Mesendoderm (in vitro differentiated cells): ENCODE measurements at regions not wholly inside any gene's neighbourhood (a gene's known extent, or its start where the extent isn't known, plus 50 kb on each side); places are given as distances from the start of the nearest gene placed in this dataset.

Experiments
- DNase-seq: peaks from one replicate; pipeline ENCODE4 v3.0.0; 2013
- H2AK5ac ChIP-seq: 2 replicates; pipeline ENCODE4 v1.6.1; 2013; ENCODE audit warnings: low read length, inconsistent platforms
- H2BK120ac ChIP-seq: 2 replicates; pipeline ENCODE4 v1.6.1; 2013; ENCODE audit warnings: low read depth, mild to moderate bottlenecking, low read length, moderate library complexity, mixed read lengths
- H2BK15ac ChIP-seq: replicated peaks from 2 replicates; pipeline ENCODE4 v1.6.1; 2013; ENCODE audit warnings: low read depth, mild to moderate bottlenecking, moderate library complexity
- H2BK5ac ChIP-seq: 2 replicates; pipeline ENCODE4 v1.6.1; 2013; ENCODE audit warnings: low read length, inconsistent platforms
- H3K18ac ChIP-seq: 2 replicates; pipeline ENCODE4 v1.6.1; 2013; ENCODE audit warnings: mild to moderate bottlenecking, low read length, mixed read lengths
- H3K23ac ChIP-seq: one replicate; pipeline ENCODE4 v1.6.1; 2013; ENCODE audit warnings: low read length
- H3K27ac ChIP-seq: 2 replicates; pipeline ENCODE4 v1.5.1; 2013; ENCODE audit warnings: low read depth, mild to moderate bottlenecking, inconsistent platforms, low read length, moderate library complexity
- H3K27me3 ChIP-seq: 2 replicates; pipeline ENCODE4 v1.6.1; 2013; ENCODE audit warnings: low read length, control low read depth, mild to moderate bottlenecking, inconsistent platforms; ENCODE audit not compliant: insufficient read depth, poor library complexity
- H3K36me3 ChIP-seq: 2 replicates; pipeline ENCODE4 v1.6.1; 2013; ENCODE audit warnings: low read length, inconsistent platforms; ENCODE audit not compliant: control insufficient read depth, insufficient read depth
- H3K4ac ChIP-seq: one replicate; pipeline ENCODE4 v1.6.1; 2013; ENCODE audit warnings: low read depth, mild to moderate bottlenecking, low read length, moderate library complexity
- H3K4me1 ChIP-seq: 2 replicates; pipeline ENCODE4 v1.6.1; 2013; ENCODE audit warnings: low read depth, low read length, inconsistent platforms; ENCODE audit not compliant: control insufficient read depth
- H3K4me2 ChIP-seq: 2 replicates; pipeline ENCODE4 v1.6.1; 2013; ENCODE audit warnings: low read length
- H3K4me3 ChIP-seq: 2 replicates; pipeline ENCODE4 v1.5.1; 2013; ENCODE audit warnings: mild to moderate bottlenecking, low read length
- H3K56ac ChIP-seq: one replicate; pipeline ENCODE4 v1.6.1; 2013; ENCODE audit warnings: low read length
- H3K79me1 ChIP-seq: 2 replicates; pipeline ENCODE4 v1.6.1; 2013; ENCODE audit warnings: low read length, inconsistent platforms
- H3K79me2 ChIP-seq: 2 replicates; pipeline ENCODE4 v1.6.1; 2013; ENCODE audit warnings: mild to moderate bottlenecking, low read length; ENCODE audit not compliant: control insufficient read depth, insufficient read depth
- H3K9ac ChIP-seq: 2 replicates; pipeline ENCODE4 v1.6.1; 2013; ENCODE audit warnings: low read length, inconsistent platforms
- H4K5ac ChIP-seq: one replicate; pipeline ENCODE4 v1.6.1; 2013; ENCODE audit warnings: low read length
- H4K8ac ChIP-seq: one replicate; pipeline ENCODE4 v1.6.1; 2013; ENCODE audit warnings: low read depth, mild to moderate bottlenecking, control low read depth, low read length, moderate library complexity
- WGBS: extraction: QIAGEN DNeasy Blood & Tissue Kit; methylation state at CpG from one replicate; pipeline ENCODE4 v1.1.7; 2013; ENCODE audit warnings: low lambda C conversion rate, missing lambda C conversion rate; ENCODE audit not compliant: insufficient coverage; ENCODE audit errors: extremely low coverage; 5-methylcytosine and 5-hydroxymethylcytosine counted together

DNA sequence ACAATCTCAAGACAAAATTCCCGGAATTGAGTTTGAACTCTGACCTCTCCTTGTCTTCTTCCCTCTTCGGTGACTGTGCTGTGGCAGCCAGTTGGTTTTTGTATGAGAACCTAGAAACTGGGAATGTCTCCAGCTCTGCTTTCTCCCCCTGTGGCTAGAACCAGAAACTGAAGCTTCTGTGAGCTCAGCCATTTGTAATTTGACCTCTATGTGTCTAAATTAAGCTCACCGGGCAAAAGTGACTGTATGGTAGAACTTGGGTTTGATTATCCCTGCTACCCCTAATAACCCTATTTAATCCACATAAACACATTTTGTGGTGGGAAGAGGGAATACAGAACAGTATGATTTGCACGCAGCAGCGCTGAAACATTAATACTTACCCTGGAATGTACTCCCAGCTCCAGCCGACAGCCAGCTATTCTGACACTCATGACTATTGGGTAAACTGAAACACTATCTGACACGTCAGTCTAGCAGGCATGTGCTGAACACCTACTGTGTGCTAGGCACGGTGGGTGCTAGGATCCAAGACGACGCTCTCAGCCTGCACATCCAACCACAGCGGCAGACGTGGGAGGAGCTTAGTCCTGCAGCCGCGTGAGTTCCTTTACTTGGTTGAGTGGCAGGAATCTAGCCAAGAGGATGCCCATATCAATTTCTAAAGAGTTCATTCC is 324.8 kb downstream of the SFMBT2 start:
- Histone ChIP-seq H3K27me3 (no peaks in the 10 kb centered on the region), H3K4ac (no peak overlapping the region), H3K4me2 (no peak overlapping the region), H4K8ac (no peak overlapping the region), H2AK5ac (no peak overlapping the region), H2BK15ac (no peak overlapping the region), H3K4me1 (no peaks in the 10 kb centered on the region), H3K18ac (no peak overlapping the region), H3K4me3 (no peak overlapping the region), H3K79me1 (no peaks in the 10 kb centered on the region), H4K5ac (no peak overlapping the region), H3K56ac (no peak overlapping the region), H3K27ac (no peak overlapping the region), H2BK5ac (no peak overlapping the region), H3K23ac (no peak overlapping the region), H3K79me2 (no peaks in the 10 kb centered on the region), H2BK120ac (no peak overlapping the region), H3K9ac (no peak overlapping the region), H3K36me3 (no peaks in the 10 kb centered on the region)
- no CpG with 5 or more reads among the region's 14 CpGs for WGBS
- DNase-seq: peak; percentile 84

DNA sequence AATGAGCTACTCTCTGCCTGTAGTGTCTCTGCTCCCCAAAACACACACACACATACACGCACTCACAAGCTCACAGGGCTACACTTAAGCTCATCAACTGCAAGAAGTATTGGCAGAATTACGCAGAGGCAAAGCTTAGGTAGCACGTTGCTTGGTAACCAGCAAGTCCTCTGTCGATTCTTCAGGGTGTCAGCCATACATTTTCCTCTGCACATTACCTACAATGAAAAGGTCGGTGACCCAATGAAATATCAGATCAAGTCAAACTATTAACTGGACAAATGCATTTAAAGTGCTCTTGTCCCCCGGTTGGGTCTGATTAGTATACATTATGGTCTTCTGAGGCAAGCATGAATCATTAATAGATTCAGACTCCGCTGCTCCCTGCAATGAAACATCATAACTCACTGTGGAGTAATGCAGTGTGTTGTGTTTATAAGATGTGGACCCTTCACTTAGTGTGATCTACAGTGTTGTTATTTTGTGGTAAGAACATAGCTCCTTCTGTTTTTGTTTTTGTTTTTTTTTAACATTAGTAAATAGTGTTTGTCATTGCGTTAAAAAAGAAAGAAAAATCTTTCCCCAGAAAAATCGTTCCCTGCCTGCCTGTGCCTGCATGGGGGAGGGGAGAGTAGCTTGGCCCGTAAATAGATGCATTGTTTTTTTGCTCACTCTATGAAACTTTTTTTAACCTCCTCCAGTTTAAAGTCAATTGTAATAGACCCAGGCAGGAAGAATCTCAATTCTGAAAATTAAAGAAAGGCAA is 325.5 kb downstream of the SFMBT2 start:
- H3K27me3 ChIP-seq: no peaks in the 10 kb centered on the region
- H4K8ac ChIP-seq: no peak overlapping the region
- H3K4me2 ChIP-seq: no peak overlapping the region
- WGBS: no CpG with 5 or more reads among the region's 10 CpGs
- no peak overlapping the region for H3K56ac ChIP-seq
- H2BK5ac ChIP-seq: no peak overlapping the region
- no peak overlapping the region for H3K9ac ChIP-seq
- no peaks in the 10 kb centered on the region for H3K79me1 ChIP-seq
- DNase-seq: no peak
- H3K23ac ChIP-seq: no peak overlapping the region
- H2AK5ac ChIP-seq: no peak overlapping the region
- no peak overlapping the region for H3K27ac ChIP-seq
- H3K36me3 ChIP-seq: no peaks in the 10 kb centered on the region
- no peak overlapping the region for H4K5ac ChIP-seq
- no peaks in the 10 kb centered on the region for H3K4me1 ChIP-seq
- no peak overlapping the region for H3K4me3 ChIP-seq
- H3K4ac ChIP-seq: no peak overlapping the region
- H3K79me2 ChIP-seq: no peaks in the 10 kb centered on the region
- no peak overlapping the region for H2BK15ac ChIP-seq
- no peak overlapping the region for H2BK120ac ChIP-seq
- H3K18ac ChIP-seq: no peak overlapping the region

DNA sequence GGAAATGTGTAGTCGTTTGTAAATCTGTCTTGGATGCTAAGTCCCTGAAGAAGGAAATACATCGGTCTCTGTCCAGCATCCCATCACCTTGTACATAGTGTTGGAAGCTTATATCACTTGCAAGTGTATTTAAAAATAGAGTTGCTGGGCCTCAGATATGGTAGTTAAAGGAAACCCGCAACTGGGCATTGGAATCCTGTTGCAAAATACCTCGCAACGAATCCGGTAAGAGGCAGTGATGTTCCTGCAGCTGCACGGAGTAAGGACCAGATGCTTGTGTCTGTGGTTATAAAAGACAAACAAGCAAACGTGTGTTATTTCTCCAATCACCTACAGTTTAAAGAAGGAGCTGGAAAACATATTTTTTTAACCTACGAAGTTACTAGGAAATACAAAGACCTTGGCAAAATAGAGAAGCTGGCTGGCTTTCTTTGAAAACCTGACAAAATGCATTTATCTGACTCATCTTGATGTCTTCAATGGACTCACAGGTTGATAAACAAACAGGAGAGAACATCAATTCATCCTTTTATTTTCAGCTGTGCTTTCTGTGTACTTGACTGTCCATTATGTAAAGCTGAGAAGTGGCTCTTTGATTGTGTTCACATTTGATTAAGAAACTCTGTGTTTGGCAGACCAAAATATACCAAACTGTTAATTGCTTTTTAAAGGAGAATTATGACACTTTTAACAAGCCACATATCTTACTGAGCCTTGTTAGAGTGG is 326.4 kb downstream of the SFMBT2 start:
- Histone ChIP-seq H2BK120ac (no peak overlapping the region), H3K23ac (no peak overlapping the region), H3K4me2 (no peak overlapping the region), H2BK15ac (no peak overlapping the region), H3K27me3 (no peaks in the 10 kb centered on the region), H4K8ac (no peak overlapping the region), H3K18ac (no peak overlapping the region), H2BK5ac (no peak overlapping the region), H2AK5ac (no peak overlapping the region), H3K4me1 (no peaks in the 10 kb centered on the region), H3K79me2 (no peaks in the 10 kb centered on the region), H3K4ac (no peak overlapping the region), H3K9ac (no peak overlapping the region), H4K5ac (no peak overlapping the region), H3K4me3 (no peak overlapping the region), H3K36me3 (no peaks in the 10 kb centered on the region), H3K27ac (no peak overlapping the region), H3K56ac (no peak overlapping the region), H3K79me1 (no peaks in the 10 kb centered on the region)
- no CpG with 5 or more reads among the region's 9 CpGs for WGBS
- no peak for DNase-seq

DNA sequence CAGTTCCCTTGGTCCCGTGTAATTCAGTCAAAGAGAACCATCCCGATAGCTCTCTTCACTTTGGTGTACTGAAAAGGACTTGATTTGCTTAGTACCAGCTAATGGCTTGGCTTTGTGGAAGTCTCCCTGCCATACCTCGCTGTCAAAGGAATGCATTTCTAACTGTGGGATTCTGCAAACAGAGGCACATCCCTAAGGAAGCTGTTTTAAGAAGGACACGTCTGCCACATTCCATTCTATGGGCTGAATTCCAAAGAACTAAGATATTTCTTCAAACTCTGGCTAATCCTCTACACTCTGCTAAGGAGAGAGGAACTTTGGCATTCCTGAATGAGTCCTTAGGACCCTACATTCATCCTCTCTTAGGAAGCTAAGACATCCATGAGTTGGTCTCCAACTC is 327.9 kb downstream of the SFMBT2 start:
- Histone ChIP-seq H2BK120ac (no peak overlapping the region), H2AK5ac (no peak overlapping the region), H3K79me2 (no peaks in the 10 kb centered on the region), H3K27me3 (no peaks in the 10 kb centered on the region), H2BK5ac (no peak overlapping the region), H2BK15ac (no peak overlapping the region), H3K79me1 (no peaks in the 10 kb centered on the region), H3K27ac (no peak overlapping the region), H3K4me3 (no peak overlapping the region), H3K36me3 (no peaks in the 10 kb centered on the region), H3K23ac (no peak overlapping the region), H3K9ac (no peak overlapping the region), H3K18ac (no peak overlapping the region), H3K4me2 (no peak overlapping the region), H4K8ac (no peak overlapping the region), H4K5ac (no peak overlapping the region), H3K4ac (no peak overlapping the region), H3K56ac (no peak overlapping the region), H3K4me1 (no peaks in the 10 kb centered on the region)
- peak; percentile 90 for DNase-seq
- WGBS: no CpG with 5 or more reads among the region's 4 CpGs

DNA sequence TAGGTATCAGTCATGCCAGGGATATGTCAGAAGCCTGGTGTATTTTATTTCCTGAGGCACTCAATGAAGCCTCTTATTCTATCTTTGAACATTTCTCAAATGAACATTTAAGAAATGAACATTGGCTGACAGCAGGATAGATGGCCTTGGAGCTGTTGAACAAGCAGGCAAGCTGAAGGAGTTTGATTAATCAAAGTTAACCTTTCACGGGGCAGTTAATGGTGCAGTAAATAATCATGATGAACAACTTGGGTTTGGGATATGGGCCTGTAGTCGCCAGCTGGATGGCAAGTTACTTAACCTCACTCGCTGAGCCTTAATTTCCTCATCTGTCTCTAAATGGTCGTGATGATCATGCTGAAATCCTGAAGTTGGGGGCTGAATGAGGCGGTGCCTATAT is 333.0 kb downstream of the SFMBT2 start:
- H2BK5ac ChIP-seq: no peak overlapping the region
- H2AK5ac ChIP-seq: no peak overlapping the region
- no peak overlapping the region for H3K56ac ChIP-seq
- DNase-seq: no peak
- no peak overlapping the region for H2BK15ac ChIP-seq
- H3K4ac ChIP-seq: no peak overlapping the region
- H3K27ac ChIP-seq: no peak overlapping the region
- no peak overlapping the region for H3K18ac ChIP-seq
- H3K23ac ChIP-seq: no peak overlapping the region
- no peaks in the 10 kb centered on the region for H3K79me1 ChIP-seq
- H2BK120ac ChIP-seq: no peak overlapping the region
- no peaks in the 10 kb centered on the region for H3K4me1 ChIP-seq
- H4K5ac ChIP-seq: no peak overlapping the region
- no peaks in the 10 kb centered on the region for H3K79me2 ChIP-seq
- H3K27me3 ChIP-seq: no peaks in the 10 kb centered on the region
- H3K4me3 ChIP-seq: no peak overlapping the region
- no CpG with 5 or more reads among the region's 5 CpGs for WGBS
- H4K8ac ChIP-seq: no peak overlapping the region
- H3K4me2 ChIP-seq: no peak overlapping the region
- H3K9ac ChIP-seq: no peak overlapping the region
- no peaks in the 10 kb centered on the region for H3K36me3 ChIP-seq
